ENCODE measurements at regions not wholly inside any gene's neighbourhood (a gene's known extent, or its start where the extent isn't known, plus 50 kb on each side); places are given as distances from the start of the nearest gene placed in this dataset.
"Not testable (repeated sequence)": the region's sequence is repeated elsewhere in the genome, so short reads cannot be mapped to it uniquely, and the experiment has no call there.

DNA sequence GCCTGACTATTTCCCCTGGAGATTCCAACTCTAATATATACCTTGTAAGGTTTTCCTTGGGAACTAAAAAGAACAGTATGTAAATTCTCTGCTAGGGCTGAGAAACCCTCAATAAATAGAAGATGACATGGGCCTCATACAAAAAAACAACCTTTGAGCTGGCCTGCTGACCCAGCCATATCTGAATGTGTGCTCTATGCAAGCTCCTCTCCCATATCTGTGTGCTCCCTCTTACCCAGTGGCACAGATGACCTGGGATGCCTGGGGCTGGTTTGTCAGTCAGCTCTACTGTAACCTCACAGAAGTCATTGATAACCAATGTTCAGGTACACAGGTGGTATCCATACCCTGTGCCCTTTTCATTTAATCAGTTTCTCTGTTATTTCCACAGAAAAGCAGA, 329.2 kb downstream of the SEC16B start:
- DNase-seq (ENCODE audit: low spot score): no peak

DNA sequence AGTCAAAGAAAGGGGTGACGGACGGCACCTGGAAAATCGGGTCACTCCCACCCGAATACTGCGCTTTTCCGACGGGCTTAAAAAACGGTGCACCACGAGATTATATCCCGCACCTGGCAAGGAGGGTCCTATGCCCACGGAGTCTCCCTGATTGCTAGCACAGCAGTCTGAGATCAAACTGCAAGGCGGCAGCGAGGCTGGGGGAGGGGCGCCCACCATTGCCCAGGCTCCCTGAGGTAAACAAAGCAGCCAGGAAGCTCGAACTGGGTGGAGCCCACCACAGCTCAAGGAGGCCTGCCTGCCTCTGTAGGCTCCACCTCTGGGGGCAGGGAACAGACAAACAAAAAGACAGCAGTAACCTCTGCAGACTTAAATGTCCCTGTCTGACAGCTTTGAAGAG, 335.7 kb downstream of the SEC16B start:
- not testable (repeated sequence) for DNase-seq (ENCODE audit: low spot score)

DNA sequence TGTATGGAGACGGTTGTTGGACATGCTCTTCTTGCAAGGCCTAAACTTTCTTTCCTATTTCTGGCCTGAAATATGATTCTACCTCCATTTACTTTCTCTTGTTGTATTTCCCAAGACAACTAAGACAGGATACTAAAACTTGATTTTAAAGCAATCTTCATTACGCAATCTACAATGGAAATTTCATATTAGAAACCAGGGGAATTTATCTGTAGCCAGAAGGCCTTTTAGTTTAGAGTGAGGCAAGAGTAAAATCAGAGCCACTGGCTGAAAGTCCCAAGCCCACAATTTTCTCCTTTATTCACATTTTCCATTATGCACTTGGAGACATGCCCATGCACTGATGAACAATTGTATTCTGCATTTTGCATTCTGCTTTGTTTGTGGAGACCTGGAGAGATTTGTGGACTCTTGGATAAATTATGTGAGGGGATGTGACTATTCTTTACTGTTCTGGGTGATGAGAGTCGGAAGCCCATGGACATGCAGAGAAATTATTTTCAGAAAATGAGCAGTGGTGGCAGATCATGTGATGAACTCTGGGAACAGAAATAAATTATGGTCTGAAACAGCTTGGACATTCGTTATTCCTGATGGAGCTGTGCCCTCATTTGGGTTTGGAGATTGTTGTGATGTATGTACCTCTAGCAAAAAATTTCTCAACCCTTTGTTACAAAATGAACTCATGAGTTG, 336.8 kb downstream of the SEC16B start:
- no peak for DNase-seq (ENCODE audit: low spot score)

DNA sequence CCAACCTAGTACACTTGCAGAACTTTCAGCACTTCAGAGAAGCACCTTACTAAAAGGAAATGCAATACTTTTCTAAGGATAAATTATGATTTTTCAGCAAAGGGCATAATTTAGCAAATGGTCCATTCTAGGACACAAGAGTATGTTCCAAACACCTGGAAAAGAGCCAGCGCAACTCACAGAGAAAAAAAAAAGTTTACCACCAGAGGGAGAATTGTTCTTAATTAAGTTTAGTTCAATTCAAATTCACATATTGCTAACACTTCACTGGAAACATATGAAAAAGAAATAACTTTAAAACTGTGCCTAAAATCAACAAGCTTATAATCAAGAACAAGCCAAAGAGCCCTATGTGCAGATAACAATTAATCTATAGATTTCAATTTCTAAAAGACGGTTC, 338.1 kb downstream of the SEC16B start:
- no peak for DNase-seq (ENCODE audit: low spot score)

DNA sequence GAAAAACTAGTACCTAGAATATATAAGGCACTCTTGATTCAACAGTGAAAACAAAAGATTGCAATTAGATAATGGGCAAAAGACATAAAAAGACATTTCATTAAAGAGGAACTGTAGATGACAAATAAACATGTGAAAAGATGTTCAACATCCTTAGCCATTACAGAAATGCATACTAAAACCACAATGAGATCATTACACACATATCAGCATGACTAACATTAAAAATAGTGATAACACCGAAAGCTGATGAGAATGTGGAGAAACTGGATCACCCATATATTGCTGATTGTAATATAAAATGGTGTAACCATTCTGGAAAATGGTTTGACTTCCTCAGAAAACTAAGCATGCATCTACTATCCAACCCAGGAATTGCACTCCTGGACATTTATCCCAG, 340.3 kb downstream of the SEC16B start:
- no peak for DNase-seq (ENCODE audit: low spot score)

DNA sequence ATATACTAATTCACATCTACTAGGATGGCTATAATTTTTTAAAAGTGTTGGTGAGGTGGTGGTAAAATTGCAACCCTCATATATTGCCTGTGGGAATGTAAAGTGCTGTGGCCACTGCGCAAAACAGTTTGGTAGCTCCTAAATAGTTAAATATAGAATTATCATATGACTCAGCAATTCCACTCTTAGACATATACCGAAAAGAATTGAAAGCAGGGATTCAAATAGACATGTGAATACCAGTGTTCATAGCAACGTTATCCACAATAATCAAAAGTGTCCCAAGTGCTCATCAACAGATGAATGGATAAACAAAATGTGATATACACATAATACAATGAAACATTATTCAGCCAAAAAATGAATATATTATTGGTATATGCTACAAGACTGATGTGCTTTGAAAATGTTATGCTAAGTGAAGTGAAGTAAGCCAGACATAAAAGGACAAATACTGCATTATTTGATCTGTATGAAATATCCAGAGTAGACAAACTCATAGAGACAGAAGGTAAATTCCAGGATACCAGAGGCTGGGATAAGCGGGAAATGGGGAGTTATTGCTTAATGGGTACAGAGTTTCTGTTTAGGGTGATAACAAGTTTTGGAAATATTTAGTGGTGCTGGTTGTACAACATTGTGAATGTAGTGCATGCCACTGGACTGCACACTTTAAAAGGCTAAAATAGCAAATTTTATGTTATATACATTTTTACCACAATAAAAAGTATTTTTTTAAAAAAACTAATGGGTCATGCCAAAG, 342.5 kb downstream of the SEC16B start:
- no peak for DNase-seq (ENCODE audit: low spot score)

DNA sequence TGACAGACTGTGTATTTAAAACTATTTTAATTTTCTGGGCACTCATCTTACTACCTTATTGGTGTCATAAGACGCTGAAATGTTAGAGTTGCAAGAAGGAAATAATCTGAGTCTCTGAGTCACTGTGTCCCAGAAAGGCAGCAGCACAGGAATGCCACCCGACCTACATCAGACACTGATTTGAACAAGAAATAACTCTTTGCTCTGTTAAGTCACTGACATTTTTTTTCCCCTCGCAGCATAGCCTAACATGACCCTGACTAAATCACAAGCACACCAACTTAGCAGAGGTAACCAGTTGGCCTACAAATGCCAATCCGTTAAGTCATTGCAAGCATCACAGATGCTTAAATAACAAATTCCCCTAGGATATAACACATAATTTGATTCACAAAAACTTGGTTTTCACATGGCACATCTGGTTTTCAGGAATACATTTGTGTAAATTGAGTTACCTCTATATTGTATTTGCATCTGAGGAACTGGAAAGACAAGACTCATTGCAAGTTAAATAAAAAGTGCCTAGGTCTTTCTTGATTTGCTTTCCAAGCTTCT, 349.1 kb downstream of the SEC16B start:
- DNase-seq (ENCODE audit: low spot score): no peak

DNA sequence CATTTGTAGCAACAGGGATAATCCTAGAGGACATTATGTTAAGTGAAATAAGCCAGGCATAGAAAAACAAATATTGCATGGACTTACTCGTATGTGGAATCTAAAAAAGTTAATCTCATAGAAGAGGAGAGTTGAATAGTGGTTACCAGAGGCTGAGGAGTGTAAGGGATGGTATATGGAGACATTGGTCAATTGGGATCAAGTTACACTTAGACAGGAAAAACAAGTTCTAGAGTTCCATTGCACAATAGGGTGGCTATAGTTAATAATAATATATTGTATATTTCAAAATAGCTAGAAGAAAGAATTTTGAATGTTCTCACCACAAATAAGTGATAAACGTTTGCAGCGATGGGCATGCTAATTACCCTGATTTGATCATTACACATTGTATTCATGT, 354.6 kb downstream of the SEC16B start:
- no peak for DNase-seq (ENCODE audit: low spot score)

DNA sequence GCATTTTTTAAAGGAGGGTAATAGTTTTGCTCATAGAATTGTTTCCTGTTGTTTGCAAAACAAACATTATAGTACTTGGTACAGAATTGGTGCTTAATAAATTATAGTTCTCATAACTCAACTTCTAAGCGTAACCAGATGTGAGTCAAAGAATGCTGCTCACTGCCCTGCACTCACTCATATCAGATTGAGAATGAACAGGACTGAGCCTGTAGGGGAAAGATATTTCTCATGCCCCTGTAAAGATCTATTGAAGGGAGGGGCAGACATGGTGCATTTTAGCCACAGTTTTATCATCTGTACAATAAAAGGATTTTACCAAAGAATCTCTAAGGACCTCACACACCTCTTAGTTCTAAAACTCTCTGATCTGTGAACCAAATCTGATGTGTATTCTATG, 358.5 kb downstream of the SEC16B start:
- DNase-seq (ENCODE audit: low spot score): no peak

DNA sequence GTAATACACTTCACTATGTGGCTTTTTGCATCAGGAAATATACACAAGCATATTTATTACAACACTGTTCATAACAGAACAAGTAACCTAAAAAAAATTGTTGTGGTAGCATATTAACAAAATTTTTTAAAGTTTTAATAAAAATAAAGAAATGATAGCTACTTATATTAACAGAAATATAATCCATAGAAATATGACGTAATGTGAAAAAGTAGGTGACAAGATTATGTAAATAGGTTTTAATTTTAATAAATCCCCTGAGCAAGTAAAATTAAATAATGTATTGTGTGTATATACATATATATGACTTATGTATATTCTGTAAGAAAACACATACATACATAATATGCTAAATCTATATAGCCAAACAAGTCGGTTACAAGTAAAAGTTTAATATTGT, 359.9 kb downstream of the SEC16B start:
- no peak for DNase-seq (ENCODE audit: low spot score)

DNA sequence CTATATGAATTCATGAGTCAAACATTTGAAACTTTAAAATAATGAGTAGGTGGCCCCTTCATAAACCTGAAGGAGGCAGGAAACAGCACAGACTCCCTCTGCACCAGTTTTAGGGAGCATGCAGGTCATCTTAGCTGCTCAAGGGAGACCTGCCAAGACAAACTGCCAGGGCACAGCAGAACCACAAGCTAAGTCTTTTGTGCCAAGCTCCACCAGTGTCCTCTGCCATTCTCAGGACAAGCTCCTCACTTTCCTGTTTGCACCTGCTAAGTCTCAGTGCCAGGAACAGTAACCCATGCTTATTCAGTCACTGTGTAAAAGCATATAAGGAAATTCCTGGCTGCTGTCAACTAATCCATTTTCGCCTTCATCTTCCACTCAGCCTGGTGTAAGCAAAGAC, 368.9 kb downstream of the SEC16B start:
- no peak for DNase-seq (ENCODE audit: low spot score)

DNA sequence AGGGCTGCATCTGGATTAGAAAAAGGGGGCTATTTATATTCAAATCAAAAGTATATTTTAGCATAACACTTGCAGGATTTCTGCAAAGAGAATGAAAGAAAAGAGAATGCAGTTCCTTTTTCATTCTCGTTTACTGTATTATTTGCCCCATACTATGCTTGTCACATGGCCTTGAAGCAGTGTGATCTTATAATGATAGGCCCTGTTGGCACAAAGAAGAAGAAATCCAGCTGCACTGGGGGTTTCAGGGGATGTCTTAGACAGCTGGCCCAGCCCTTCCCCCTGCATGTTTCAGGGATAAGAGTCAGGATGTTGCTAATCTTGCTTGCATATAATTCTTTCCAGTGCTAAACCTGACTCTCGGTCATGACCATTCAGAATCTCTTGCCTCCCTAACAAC, 369.5 kb downstream of the SEC16B start:
- DNase-seq (ENCODE audit: low spot score): no peak

DNA sequence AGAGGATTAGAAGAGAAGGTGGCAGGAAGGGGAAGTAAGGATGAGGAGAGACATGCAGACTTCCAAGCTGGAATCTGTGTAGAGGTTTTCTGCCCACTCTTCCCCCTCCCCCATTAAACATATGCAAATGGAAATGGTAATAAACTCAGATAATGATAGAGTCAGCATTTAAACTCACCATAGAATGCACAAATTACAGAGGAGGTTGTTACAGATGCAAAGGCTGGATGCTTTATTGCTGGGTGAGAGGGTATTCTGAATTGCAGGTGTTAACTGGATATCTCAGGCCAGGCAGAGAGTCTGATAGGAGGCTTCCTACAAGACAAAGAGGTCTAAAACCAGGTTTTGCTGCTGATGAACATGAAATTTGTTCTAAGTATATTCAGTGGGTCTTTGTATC, 372.5 kb downstream of the SEC16B start:
- no peak for DNase-seq (ENCODE audit: low spot score)

DNA sequence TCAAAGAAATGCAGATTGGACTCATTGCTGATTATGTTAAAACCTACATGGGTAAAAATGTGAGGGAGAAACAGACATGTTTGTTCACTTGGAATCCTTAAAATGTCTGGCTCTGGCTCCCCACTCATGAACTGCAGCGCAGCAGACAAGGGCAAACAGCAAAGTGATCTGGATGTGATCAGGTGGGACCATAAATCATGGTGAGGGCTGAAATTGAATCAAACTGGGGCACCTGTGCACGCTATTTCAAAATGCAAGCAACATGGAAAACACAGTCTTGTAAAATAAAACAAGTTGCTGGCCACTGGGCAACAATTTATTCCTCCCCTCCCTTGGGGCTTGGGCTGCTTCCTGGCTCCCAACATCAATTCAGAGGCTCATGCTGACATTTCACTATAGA, 373.4 kb downstream of the SEC16B start:
- no peak for DNase-seq (ENCODE audit: low spot score)

DNA sequence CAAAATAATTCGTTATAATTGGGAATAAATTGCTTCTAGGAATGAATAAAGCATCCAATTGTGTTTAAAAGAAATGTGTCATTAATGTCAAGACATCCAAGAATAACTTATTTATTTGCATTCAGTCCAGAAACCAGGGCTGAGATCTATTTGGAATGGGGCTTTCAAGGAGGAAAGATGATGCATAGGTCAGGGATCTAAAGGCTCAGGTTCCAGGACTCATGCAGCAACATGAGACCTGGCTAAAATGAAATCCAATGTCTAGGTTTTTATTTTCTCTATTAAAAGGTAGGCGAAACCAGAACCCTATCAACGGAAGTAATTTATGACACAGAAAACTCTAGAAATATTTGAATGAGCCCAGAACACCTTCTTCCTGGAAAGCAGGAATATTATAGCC, 376.8 kb downstream of the SEC16B start:
- DNase-seq (ENCODE audit: low spot score): no peak

DNA sequence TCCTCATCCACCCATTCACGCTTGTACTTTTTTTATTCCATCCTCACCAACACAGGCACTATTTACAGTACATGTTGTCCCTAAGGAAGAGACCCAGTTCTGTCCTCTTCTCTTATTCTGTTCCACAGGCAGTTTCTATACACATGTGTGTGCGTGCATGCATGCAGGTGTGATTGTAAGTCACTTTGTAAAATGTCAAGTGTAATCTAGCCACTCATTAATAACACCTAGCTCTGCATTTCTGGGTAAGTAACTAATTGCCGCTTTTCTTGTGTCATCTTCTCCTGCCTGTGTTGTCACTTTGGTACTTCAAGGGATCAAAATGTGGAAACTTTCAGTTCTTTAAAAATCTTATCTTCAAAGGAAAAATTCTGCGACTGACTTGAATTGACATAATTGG, 377.2 kb downstream of the SEC16B start:
- DNase-seq (ENCODE audit: low spot score): no peak

DNA sequence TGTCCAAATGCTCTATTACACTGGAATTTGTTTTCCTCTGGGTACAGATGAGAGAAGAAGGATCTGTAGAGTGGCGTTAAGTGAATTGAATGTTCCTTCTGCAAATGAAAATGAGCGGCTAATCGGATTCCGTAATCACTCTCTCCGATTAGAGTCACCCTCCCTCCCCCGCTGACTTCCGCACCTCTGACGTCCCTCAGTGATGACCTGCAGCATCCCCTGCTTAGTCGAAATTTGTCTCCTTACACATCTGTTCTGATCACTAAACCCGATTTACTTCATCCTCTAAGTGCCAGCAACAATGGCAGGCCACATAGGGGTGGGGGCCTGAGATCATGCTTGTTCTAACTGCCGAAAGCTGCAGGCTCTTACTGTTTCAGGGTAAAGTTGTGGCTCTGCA, 378.7 kb downstream of the SEC16B start:
- DNase-seq (ENCODE audit: low spot score): no peak

DNA sequence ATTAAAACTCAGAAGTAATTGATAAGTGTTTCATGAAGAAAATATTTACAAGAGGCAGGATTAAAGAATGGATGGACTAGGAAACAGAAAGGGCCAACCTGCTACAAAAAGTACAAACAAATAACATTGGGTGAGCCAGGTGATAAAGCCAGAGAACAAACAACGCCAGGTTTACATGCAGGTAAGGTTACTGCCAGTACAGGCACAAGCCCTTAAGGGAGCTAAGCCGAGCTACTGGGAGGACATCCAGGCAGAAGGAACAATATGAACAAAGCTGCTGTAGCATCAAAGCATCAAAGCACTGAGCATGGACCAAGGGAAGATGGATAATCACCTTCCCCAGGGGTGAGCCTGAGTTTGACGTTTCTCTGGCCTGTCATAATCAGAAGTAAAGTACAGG, 380.7 kb downstream of the SEC16B start:
- no peak for DNase-seq (ENCODE audit: low spot score)

DNA sequence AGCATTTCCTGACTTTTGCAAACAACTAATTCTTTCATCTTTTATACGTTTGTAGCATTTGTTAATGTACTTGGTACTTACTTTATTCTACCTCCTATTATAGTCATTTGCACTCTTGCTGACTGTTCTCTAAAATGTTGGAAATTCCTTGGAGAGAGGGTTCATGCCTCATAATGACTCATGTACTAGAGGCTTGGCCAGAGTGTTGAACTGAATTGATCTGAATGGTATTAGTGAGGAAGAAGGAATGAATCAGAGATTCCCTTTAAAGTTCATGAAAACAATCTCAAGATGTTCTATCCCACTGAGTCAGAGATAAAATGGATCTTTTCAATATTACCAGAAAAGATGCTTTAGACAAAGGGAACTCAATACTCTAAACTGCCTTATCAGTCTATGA, 383.4 kb downstream of the SEC16B start:
- no peak for DNase-seq (ENCODE audit: low spot score)

DNA sequence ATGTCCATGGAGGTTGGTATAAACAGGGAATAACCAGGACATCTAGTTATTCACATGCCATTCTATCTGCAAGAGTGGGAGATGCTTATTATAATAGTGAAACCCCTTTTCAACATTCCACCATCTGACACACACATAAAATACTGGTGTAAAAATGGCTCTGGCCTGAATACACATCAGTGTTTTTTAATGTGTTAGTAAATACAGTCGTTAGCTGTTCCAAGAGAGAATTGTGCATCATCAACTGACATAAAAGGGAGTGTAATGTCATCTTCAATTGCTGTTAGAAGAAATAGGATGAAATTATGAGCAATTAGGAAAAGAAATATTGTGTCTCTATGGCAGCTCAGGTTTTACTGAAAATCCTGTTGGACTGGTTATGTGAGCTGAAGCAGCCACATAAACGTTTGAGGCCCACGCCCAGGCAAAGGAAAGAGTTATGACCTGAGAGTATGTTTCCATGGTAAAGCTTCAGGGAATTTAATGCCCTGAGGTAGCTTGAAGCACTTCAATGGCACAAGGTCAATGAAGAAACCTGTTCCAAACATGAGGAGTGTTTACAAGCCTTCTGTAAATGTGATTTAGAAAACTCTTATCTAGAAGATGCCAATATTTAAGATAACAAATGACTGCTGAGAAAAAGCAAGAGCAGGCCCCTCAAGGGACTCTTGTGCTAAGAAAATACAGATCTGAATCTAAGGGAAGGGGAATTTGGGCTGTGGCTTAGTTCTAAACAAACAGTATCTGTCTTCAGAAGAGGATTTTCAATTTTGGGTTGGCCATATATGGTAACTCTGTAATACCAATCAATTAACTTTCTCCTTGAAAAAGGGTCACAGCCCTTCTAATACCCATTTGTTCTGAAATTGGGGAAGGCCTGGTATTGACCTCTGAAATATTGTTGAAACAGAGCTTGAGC, 384.3 kb downstream of the SEC16B start:
- no peak for DNase-seq (ENCODE audit: low spot score)

DNA sequence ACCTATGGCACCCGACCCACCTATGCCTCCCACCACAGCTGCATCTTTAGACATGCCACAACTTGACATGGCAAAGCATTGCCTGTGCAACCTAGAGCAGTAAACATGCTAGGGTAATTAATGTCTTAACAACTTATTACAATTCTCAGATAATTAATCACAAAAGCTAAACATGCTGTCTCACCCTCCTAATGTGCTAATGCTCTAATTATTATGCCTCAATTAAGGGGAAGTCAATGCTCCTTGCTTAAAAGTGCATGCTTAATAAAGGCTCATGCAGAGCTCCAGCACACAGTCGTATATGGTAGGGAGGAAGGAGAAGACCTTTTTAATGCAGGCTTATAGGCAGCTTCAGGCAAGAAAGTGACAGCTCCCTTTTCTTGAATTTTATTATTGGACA, 396.0 kb downstream of the SEC16B start:
- DNase-seq (ENCODE audit: low spot score): no peak

DNA sequence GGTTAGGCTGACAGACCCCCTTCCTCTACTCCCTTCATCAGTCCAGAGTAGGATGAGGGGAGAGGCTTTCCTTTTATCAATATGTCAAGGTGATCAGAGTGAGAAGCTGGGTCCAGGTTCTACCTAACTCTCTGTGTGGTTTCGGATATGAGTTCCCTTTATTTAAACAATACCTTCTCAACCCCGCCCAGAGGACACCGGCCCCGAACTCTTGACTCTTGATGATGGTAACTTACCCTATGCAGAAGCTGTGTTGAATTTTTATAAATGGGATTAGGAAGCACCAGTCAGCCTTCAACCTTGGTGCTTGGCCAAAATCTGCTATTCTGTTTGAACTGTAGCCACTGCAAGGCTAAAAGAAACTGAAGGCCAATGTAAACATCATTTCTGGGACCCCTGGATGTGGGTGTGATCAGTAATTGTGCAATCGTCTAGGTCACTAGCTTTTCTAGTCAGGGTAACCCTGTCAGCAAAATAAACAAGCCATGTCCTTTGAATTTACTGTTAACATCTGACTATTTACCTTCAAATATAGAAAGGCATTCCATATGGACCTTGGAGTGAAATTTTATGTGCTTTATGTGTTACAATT, 398.3 kb downstream of the SEC16B start:
- DNase-seq (ENCODE audit: low spot score): no peak
